Stimulated activated CD8-positive, alpha-beta memory T cell treated with anti-CD3 and anti-CD28 coated beads, Interleukin-7, amount 100 ng/mL, for 1 hour (primary cell): ENCODE measurements at regions not wholly inside any gene's neighbourhood (a gene's known extent, or its start where the extent isn't known, plus 50 kb on each side); places are given as distances from the start of the nearest gene placed in this dataset.
"Not testable (repeated sequence)": the region's sequence is repeated elsewhere in the genome, so short reads cannot be mapped to it uniquely, and the experiment has no call there.

Experiments
- DNase-seq, 2 donors: peaks; one replicate each; pipeline ENCODE4 v3.0.0-alpha.2; 2020; ENCODE audit warnings: low read depth in 2 of 2

DNA sequence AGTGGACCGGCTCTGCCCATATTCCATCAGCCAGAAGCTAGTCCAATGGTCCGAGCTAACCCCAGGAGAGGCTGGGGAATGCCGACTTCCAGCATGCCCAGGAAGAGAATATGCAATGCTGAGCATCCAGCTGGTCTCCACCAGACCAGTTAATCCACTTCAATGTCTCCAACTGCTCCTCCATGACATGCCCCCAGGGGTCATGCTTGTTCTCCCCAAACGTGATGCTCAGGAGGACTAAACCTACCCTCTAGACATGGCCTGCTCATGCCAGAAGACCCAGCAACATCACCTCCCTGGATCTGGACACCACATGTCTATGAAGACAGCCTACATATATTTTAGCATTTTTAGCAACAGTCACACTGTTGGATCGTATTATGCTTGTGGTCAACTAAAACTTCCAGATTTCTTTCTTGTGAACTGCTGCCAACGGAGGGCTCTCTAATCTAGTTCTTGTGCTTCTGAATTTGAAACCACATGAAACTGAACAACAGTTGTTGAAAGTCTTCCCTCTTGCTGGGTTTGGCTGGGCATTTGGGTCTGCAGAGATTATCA is 245.1 kb downstream of the SOX9 start:
- DNase-seq = no peak

DNA sequence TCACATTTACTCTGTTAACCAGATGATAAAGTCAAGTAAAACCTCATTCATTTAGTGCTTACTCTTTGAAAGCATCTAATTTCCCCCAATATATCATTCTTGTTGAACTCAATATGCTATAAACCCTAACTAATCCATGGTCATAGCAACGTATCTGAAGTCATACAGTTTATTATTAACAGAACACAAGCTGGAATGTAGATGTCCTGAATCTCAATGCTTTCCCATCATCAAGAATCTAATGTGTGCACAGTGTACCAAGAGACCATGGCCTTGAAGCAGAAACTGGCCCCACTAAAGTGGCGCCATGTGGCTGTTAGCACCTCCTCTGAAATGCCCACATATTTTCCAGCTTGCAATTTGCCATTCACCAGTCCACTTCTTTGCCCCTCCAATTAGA is 245.8 kb downstream of the SOX9 start:
- no peak for DNase-seq

- no peak for DNase-seq
Observed at GRCh38 chr17:72368191-72368590, 247.4 kb downstream of the SOX9 start.

DNA sequence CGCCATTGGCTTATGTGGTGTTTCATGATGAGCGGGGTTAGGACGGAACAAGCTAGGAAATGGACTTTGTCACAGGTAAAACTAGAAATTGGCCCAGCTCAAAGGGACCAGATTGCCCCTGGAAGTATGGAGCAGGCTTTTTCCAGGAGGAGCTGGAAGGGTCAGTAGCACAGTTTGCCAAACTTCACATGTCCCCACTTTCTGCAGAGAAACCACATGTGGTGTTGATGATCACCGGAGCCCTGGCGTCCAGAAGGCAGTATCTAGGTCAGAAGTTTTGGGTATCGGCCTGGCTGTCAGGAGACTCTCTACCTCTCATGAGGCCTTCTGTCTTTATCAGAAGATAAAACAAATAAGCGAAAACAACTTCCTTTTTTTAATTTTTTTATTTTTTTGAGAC is 248.5 kb downstream of the SOX9 start:
- no peak for DNase-seq

DNA sequence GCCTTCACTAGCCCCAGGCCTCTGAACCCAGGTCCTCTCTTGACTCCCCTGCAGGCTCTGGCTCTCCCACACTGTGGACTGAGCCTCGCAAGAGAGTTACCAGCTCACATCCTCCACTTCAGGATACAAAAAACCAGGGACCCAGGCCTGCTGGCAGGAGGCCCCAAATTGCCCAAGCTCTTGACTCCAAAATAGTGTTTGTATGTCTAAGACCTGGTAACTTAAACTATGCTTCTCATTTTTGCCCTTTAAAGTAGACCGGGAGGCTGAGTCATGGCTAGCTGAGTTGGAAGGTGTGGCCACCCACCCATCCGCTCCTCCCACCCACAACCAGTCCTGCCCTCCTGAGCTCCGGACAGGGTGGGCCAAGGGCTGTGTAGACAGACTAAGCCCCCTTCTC is 250.0 kb downstream of the SOX9 start:
- DNase-seq = no peak

- no peak for DNase-seq
Observed at GRCh38 chr17:72372185-72372584, 251.4 kb downstream of the SOX9 start.

- DNase-seq = no peak
Observed at GRCh38 chr17:72373910-72374741, 253.3 kb downstream of the SOX9 start.

- no peak for DNase-seq
Observed at GRCh38 chr17:72376526-72377345, 255.9 kb downstream of the SOX9 start.

DNA sequence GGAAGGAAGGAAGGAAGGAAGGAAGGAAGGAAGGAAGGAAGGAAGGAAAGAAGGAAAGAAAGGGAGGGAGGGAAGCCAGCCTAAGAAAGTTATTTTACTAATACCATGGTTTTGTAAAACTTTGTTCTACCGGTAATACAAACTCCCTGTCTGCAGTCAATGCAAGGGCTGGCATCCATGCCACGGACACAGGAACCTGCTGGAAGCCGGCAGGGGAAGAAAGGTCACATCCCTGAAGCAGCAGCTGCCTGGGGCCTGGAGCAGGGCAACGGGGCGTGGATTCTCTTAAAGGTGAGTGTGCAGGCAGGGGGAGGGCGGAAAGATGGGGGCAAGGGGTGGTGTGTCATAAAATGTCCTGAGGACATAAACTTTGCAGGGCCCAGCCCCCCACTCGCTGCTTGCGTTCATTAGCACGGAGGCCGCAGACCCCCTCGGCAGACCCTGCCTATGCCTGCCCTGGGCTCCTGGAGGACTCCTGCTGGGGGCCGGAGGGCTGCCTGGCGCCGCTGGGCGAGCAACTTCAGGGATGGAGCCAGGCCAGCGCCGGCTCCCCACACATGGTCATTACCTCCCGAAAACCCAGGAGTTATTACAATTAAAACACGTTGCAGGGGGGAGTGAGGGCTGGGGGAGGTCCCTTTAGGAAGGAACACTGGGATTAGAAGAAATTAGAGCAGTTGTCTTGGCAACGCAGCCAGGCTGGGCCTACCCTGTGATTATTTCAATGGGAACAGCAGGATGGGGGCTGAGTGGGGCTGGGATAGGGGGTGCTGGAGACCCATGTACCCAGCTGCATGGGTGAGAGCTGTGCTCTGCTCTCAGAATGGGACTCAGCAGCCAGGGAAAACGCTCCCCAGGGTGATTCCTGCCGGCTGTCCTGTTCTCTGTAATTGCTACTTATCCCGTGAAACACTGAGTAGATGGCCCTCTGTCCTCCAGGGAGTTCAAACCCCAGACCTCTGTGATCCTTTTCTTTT is 257.9 kb downstream of the SOX9 start:
- DNase-seq = no peak

GRCh38 chr17:72379516-72379915 is 258.7 kb downstream of the SOX9 start:
- no peak for DNase-seq

DNA sequence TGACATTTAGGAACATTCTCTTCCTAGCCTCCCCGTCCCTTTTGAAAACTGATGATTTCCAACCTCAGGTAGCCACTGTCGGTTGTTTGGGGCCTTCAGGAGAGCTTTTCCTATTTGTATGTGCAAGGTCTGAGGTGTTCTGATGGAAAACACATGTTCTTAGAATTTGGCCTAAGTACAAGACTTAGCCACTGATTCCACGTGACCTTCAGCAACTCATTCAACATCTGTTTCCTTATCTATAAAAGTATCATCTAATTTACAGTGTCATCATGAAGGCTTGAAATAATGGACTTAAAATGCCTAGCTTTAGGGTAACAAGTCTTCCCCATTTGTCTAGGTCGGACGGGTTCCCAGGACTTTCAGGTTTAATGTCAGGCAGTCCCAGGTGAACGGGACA is 259.3 kb downstream of the SOX9 start:
- DNase-seq = no peak

DNA sequence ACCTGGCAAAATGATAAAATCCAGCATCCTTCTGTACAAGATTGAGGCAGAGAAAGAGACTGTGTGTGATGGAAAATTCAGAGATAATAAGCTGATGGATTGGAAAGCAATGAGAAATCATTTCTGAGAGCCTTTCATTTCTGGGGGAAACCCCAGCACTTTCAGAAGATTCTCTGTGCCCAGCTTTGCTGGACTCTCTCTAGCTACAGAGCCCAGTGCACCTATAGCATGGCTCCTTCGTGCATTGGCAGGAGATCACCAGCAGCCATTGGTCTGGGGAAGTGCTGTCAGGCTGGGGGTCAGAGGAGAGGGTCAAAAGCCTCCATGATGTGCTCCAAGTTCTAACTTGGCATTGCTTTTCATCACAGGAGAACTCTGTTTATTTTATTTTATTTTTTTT is 259.9 kb downstream of the SOX9 start:
- no peak for DNase-seq

DNA sequence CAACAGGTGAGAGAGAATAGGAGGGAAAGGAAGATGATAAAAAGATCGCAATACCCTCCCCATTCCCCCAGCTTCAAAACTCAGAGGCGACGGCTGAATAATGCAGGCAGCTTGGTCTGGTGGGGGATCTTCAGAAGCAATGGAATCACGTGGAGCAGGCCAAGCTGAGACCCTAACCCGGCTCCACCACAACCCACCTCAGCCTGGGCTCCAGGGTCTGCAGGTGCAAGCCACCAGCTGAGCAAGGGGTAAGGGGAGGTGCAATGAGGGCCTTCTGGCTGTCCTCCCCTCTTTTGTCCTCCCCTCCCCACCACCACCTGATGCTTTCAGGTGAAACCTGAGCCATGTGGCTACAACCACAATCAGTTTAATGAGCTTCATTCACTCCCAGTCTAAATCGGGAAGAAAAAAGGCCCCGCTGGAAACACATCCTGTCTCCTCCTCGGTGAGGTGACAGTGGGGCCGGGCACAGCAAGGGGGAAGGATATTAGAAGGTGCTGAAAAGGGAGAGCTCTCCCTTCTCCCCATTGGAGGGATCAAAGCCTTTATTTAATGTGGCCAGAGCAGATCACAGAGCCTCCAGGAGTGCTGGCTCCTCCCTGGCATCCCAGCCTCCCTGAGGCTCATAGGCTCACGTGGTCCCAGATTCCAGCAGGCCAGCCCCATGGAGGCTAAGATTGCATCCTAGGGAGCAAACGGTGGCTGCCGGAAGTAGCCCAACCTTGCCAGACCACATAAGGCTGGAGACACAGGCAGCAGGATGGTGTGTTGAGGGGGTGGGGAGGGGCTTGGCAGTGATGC is 261.0 kb downstream of the SOX9 start:
- DNase-seq = no peak

GRCh38 chr17:72382971-72383722 is 262.3 kb downstream of the SOX9 start:
- DNase-seq = no peak

- DNase-seq = no peak
Observed at GRCh38 chr17:72385475-72385874, 264.7 kb downstream of the SOX9 start.

DNA sequence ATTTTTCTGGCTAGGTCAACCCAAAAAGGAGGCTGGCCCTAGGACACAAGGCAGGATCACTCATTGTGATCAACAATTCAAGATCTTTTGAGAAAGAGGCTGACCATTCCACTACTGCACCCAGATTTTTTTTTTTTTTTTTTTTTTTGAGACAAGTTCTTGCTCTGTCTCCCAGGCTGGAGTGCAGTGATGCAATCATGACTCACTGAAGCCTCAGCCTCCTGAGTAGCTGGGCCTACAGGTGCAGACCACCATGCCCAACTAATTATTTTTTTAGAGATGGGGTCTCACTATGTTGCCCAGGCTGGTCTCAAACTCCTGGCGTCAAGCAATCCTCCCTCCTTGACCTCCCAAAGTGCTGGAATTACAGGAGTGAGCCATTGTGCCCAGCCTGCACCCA is 265.4 kb downstream of the SOX9 start:
- not testable (repeated sequence) for DNase-seq

DNA sequence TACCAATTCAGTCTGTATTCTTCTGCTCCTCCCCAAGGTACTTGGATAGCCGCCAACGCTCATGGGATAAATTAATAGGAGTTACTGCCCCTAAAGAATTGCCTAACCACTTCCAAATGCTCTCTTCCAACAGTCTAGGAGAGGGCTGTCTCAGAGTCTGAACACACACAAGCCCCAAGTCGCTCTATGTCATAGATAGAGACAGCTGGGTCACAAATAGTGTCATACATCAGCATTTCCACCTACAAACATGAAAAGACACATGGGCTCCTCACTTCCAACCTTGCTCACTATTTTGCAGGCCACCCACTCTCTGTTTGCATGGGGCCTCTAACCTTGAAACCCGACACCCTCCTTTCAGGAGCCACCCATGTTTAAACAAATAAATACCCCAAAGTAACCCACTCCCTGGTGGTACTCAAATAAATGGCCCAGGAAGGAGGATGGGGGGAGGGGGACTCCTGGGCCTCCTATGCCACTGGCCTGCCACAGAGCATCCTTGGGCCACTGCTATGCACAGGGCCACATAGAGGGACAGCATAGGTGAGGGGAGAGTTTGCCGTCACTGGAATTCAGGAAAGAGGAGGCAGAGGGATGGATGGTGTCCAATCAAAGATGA is 265.9 kb downstream of the SOX9 start:
- no peak for DNase-seq

GRCh38 chr17:72387487-72387886 is 266.7 kb downstream of the SOX9 start:
- no peak for DNase-seq

DNA sequence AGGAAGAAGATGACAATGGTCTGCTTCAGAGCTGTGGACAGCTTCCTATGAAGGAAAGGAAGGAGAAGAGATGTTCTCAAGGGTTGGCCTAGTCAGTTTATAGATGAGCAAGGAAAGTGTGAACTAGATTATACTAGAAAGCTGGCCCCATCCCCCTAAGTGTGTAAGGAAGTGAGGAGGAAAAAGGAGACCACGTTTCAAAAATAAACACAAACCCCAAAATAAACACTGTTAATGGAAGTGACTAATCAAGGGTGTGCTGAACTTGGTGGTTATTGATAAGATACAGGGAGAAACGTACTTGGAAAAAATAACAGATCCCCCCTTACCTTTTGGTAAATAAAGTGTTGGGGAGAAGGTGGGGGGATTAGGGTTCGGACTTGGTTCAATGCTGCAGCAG is 267.1 kb downstream of the SOX9 start:
- DNase-seq = no peak
